ENCODE measurements at regions not wholly inside any gene's neighbourhood (a gene's known extent, or its start where the extent isn't known, plus 50 kb on each side); places are given as distances from the start of the nearest gene placed in this dataset.

DNA sequence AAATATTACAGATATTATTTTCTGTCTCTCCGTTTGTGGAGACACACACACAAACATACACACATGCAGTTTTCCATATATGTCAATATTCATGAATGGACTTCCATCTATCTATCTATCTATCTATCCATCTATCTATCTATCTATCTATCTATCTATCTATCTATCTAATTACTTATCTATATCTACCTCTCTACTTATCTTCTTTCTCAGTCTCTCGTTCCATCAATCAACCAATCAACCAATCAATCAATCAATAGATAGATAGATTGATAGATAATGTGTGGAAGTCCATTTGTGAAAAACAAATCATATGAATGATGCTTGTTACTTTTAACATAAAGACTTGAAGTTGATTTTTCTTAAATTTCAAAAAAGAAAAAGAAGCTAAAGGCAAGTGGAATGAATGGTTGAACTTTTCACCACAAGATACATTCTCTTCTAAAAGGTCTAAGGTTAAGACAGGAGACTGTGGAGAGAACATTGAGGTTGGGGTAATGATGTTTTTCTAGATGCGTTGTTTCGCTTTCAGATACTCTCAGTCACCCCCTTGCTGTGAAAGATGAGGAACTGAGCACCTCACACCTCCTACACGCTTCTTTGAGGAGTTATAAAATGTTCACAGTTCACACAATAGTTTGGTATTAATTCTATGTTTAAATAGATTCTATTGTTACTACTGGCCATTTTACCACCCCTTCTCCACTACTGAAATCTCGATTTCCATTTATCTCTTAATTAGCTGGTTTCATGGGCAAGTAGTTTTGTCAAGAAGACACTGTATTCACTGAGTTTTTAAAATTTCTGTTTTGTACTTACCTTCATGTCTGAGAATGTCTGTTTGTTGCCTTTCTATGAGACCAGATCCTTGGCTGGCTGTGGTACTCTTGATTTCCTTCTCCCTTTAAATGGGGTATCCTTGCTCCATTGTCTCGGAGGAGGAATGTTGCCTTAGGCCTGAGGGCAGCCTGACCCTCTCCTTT lies 114.1 kb downstream of the EMX2 start:
- H3K9me3 ChIP-seq (ENCODE audit: control insufficient read depth in 2 of 2, low read length in 2 of 2), result no peaks in the 10 kb centered on the region
- no peak overlapping the region for H3K4me3 ChIP-seq (ENCODE audit: low read length in 2 of 2)
- H3K27ac ChIP-seq (ENCODE audit: low read depth in 2 of 2, low read length in 2 of 2), result no peak overlapping the region
- H3K9ac ChIP-seq (ENCODE audit: low read depth in 1 of 2, low read length in 2 of 2), result no peak overlapping the region
- no peaks in the 10 kb centered on the region for H3K36me3 ChIP-seq (ENCODE audit: control insufficient read depth in 2 of 2, insufficient read depth in 2 of 2, low read length in 2 of 2)
- no peaks in the 10 kb centered on the region for H3K27me3 ChIP-seq (ENCODE audit: control insufficient read depth in 2 of 2, insufficient read depth in 2 of 2, low read length in 2 of 2)
- H3K4me1 ChIP-seq (ENCODE audit: control insufficient read depth in 2 of 2, insufficient read depth in 2 of 2, low read length in 2 of 2), result no peaks in the 10 kb centered on the region

DNA sequence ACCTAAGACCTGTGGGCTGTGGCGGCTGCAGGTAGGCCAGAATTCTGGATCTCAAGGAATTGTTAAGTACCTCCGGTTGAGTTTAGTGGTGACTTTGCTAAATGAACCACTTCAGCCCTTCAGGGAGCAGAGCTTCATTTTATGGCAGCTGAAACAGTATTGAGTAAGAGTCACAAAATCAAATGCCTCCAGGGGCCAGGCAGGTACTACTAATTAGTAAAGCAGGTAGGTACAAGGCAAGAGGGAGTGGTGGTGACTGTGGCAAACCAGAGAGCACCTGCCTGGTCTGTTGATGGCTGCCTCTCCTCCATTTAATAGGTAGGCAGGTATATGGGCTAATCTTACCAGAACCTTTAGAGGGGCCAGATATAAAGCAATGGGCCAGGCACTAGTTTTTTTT lies 118.8 kb downstream of the EMX2 start:
- Histone ChIP-seq H3K4me3 (ENCODE audit: low read length in 2 of 2) (no peak overlapping the region), H3K4me1 (ENCODE audit: control insufficient read depth in 2 of 2, insufficient read depth in 2 of 2, low read length in 2 of 2) (no peaks in the 10 kb centered on the region), H3K27me3 (ENCODE audit: control insufficient read depth in 2 of 2, insufficient read depth in 2 of 2, low read length in 2 of 2) (no peaks in the 10 kb centered on the region), H3K9me3 (ENCODE audit: control insufficient read depth in 2 of 2, low read length in 2 of 2) (no peaks in the 10 kb centered on the region), H3K36me3 (ENCODE audit: control insufficient read depth in 2 of 2, insufficient read depth in 2 of 2, low read length in 2 of 2) (no peaks in the 10 kb centered on the region), H3K9ac (ENCODE audit: low read depth in 1 of 2, low read length in 2 of 2) (no peak overlapping the region), H3K27ac (ENCODE audit: low read depth in 2 of 2, low read length in 2 of 2) (no peak overlapping the region)

DNA sequence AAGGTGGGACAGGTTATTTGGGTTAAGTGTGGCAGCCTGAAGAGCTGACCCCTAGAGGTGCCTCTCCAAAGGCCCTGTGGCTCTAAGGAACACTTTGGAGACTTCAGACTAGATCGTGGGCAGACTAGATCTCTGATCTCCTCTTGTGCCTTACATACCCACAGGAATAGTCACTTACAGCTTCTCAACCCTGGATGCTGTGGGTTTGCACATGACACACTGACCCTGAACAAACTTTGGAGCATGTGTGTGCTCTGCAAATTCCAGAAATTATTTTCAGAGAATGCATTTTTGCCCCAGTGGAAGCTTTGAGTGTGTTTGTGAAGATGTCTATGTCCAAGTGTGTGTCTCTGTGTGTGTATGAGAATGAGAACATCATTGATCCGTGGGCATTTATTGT lies 119.6 kb downstream of the EMX2 start:
- Histone ChIP-seq H3K9ac (ENCODE audit: low read depth in 1 of 2, low read length in 2 of 2) (no peak overlapping the region), H3K27ac (ENCODE audit: low read depth in 2 of 2, low read length in 2 of 2) (no peak overlapping the region), H3K4me1 (ENCODE audit: control insufficient read depth in 2 of 2, insufficient read depth in 2 of 2, low read length in 2 of 2) (no peaks in the 10 kb centered on the region), H3K27me3 (ENCODE audit: control insufficient read depth in 2 of 2, insufficient read depth in 2 of 2, low read length in 2 of 2) (no peaks in the 10 kb centered on the region), H3K4me3 (ENCODE audit: low read length in 2 of 2) (no peak overlapping the region), H3K9me3 (ENCODE audit: control insufficient read depth in 2 of 2, low read length in 2 of 2) (no peaks in the 10 kb centered on the region), H3K36me3 (ENCODE audit: control insufficient read depth in 2 of 2, insufficient read depth in 2 of 2, low read length in 2 of 2) (no peaks in the 10 kb centered on the region)

DNA sequence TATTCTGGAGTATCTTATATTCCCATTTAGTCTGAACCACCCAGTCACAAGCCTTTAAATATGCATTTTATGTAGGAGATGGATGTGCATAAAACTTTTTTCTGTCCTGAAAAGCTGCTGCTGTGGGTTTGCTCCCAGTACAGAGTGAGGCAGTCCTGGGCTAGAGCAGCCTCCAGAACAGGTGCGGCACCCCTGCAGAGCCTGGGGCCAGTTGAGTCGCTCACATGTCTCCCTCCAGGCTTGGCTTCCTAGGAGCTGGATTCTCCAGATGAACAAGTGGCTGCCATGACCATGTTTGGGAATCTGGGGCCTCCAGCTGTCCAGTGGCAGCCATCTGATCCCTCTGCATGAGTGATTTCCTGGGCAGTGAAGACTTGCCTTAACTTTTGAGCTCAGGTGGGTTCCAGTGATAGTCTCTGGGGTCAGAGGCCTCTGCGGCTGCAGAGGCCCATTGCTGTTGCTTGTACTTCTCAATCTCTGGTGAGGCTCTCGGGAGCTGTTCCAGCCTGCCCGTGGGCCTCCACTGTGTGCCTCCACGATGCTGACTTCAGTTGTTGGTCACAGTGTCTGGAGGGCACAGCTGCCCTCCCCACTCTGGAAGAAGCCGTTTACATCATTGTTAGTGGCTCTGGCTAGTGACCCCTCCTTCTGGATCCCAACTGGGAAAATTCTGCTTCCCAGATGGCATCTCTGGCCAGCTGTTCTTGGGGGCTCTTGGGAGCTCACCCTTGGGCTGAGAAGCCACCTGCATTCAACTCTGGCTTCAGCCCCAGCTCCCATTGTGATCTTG lies 120.4 kb downstream of the EMX2 start:
- Histone ChIP-seq H3K4me1 (ENCODE audit: control insufficient read depth in 2 of 2, insufficient read depth in 2 of 2, low read length in 2 of 2) (no peaks in the 10 kb centered on the region), H3K27ac (ENCODE audit: low read depth in 2 of 2, low read length in 2 of 2) (no peak overlapping the region), H3K9ac (ENCODE audit: low read depth in 1 of 2, low read length in 2 of 2) (no peak overlapping the region), H3K9me3 (ENCODE audit: control insufficient read depth in 2 of 2, low read length in 2 of 2) (no peaks in the 10 kb centered on the region), H3K4me3 (ENCODE audit: low read length in 2 of 2) (no peak overlapping the region), H3K36me3 (ENCODE audit: control insufficient read depth in 2 of 2, insufficient read depth in 2 of 2, low read length in 2 of 2) (no peaks in the 10 kb centered on the region), H3K27me3 (ENCODE audit: control insufficient read depth in 2 of 2, insufficient read depth in 2 of 2, low read length in 2 of 2) (no peaks in the 10 kb centered on the region)

DNA sequence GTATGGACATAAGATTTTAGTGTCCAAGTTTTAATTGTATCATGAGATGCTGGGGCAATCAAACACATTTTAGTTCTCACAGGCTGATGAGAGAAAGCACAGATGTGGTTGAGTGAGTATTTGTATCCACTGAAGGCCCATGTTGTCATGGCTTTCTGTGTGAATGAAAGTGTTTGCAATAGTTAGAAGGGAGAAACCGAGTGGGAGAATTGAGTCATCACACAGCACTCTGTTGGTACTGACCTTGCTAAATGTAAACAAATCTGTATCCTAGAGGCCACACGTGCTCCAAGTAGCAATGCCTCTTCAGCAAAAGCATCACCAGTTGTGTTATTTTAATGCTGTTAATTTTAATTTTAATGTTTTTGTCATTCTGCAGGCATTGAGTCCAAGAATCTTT lies 121.2 kb downstream of the EMX2 start:
- H3K36me3 ChIP-seq (ENCODE audit: control insufficient read depth in 2 of 2, insufficient read depth in 2 of 2, low read length in 2 of 2), result no peaks in the 10 kb centered on the region
- H3K4me3 ChIP-seq (ENCODE audit: low read length in 2 of 2), result no peak overlapping the region
- H3K27ac ChIP-seq (ENCODE audit: low read depth in 2 of 2, low read length in 2 of 2), result no peak overlapping the region

DNA sequence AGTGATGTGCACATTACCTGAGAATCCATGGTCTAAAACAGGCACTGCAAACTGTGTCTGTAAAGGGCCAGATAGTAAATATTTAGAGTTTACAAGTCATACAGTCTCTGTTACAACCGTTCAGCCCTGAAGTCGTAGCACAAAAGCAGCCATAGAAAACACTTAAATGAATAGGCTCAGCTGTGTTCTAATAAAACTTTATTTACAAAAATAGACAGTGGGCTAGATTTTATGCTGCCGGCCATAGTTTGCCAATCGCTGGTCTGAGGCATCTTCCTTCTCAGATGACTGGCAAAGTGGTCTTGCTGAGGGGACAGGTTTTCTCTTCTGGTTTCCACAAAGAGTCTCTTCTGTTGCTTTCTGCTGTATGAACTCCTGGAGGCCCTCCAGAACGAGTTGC lies 121.7 kb downstream of the EMX2 start:
- Histone ChIP-seq H3K9ac (ENCODE audit: low read depth in 1 of 2, low read length in 2 of 2) (no peak overlapping the region), H3K27ac (ENCODE audit: low read depth in 2 of 2, low read length in 2 of 2) (no peak overlapping the region), H3K36me3 (ENCODE audit: control insufficient read depth in 2 of 2, insufficient read depth in 2 of 2, low read length in 2 of 2) (no peaks in the 10 kb centered on the region), H3K4me1 (ENCODE audit: control insufficient read depth in 2 of 2, insufficient read depth in 2 of 2, low read length in 2 of 2) (no peaks in the 10 kb centered on the region), H3K9me3 (ENCODE audit: control insufficient read depth in 2 of 2, low read length in 2 of 2) (no peaks in the 10 kb centered on the region), H3K4me3 (ENCODE audit: low read length in 2 of 2) (no peak overlapping the region), H3K27me3 (ENCODE audit: control insufficient read depth in 2 of 2, insufficient read depth in 2 of 2, low read length in 2 of 2) (no peaks in the 10 kb centered on the region)

More for the DNA sequence above, 121.2 kb downstream of the EMX2 start:
- H3K9ac ChIP-seq (ENCODE audit: low read depth in 1 of 2, low read length in 2 of 2), result no peak overlapping the region
- H3K9me3 ChIP-seq (ENCODE audit: control insufficient read depth in 2 of 2, low read length in 2 of 2), result no peaks in the 10 kb centered on the region
- H3K4me1 ChIP-seq (ENCODE audit: control insufficient read depth in 2 of 2, insufficient read depth in 2 of 2, low read length in 2 of 2), result no peaks in the 10 kb centered on the region
- H3K27me3 ChIP-seq (ENCODE audit: control insufficient read depth in 2 of 2, insufficient read depth in 2 of 2, low read length in 2 of 2), result no peaks in the 10 kb centered on the region

DNA sequence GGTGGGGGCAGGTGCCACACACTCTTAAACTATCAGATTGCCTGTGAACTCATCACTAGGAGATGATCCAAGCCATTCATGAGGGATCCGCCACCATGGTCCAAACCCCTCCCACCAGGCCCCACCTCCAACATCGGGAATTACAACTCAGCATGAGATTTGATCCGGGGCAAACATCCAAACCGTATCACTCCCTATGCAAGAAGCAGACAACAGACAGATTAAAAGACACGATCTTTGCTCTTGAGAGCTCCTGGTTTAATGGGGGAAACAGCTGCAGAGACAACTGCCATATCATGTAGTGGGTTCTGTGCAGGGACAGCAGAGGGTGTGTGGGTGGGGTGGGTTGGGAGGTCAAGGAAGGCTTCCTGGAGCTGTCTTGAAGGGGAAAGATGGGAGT lies 123.6 kb downstream of the EMX2 start:
- no peaks in the 10 kb centered on the region for H3K36me3 ChIP-seq (ENCODE audit: control insufficient read depth in 2 of 2, insufficient read depth in 2 of 2, low read length in 2 of 2)
- no peaks in the 10 kb centered on the region for H3K27me3 ChIP-seq (ENCODE audit: control insufficient read depth in 2 of 2, insufficient read depth in 2 of 2, low read length in 2 of 2)
- H3K9ac ChIP-seq (ENCODE audit: low read depth in 1 of 2, low read length in 2 of 2), result no peak overlapping the region
- H3K27ac ChIP-seq (ENCODE audit: low read depth in 2 of 2, low read length in 2 of 2), result no peak overlapping the region
- no peak overlapping the region for H3K4me3 ChIP-seq (ENCODE audit: low read length in 2 of 2)
- no peaks in the 10 kb centered on the region for H3K9me3 ChIP-seq (ENCODE audit: control insufficient read depth in 2 of 2, low read length in 2 of 2)
- no peaks in the 10 kb centered on the region for H3K4me1 ChIP-seq (ENCODE audit: control insufficient read depth in 2 of 2, insufficient read depth in 2 of 2, low read length in 2 of 2)

DNA sequence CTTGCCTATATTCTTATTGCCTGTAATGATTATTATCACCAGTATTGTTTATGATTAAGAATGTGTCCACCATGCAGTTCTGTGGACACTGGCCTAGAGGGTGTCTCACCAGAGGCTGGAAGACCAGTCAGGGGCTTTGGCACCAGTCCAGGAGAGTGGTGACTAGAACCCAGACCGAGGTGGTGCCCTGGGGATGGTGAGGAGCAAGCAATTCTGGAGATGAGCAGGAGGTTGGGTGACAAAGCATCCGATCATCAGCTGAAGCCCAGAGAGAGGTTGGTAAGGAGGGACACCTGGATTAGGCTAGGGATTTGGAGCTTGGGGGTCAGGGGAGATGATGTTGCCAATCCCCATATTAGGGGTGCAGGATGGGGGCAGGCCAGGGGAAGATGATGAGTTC lies 124.4 kb downstream of the EMX2 start:
- Histone ChIP-seq H3K36me3 (ENCODE audit: control insufficient read depth in 2 of 2, insufficient read depth in 2 of 2, low read length in 2 of 2) (no peaks in the 10 kb centered on the region), H3K4me3 (ENCODE audit: low read length in 2 of 2) (no peak overlapping the region), H3K4me1 (ENCODE audit: control insufficient read depth in 2 of 2, insufficient read depth in 2 of 2, low read length in 2 of 2) (no peaks in the 10 kb centered on the region)

DNA sequence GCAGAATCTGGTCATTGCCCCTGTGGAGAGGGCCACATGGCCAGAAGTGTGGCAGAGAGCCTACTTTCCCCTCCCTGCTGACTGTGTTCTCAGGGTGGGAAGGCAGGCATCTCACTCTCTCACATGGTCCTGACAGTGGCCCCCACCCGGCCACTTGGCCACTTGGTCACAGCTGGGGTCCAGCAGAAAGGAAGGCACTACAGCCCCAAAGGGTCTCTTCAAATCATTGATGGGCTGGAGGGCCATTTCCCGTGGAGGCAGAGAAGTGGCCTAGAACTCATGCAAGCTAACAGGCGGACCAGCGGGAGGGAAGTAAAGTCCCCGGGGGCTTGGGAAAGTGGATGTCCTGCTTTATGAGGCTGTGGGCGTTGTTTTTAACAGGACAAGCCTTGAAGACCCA lies 125.3 kb downstream of the EMX2 start:
- Histone ChIP-seq H3K4me1 (ENCODE audit: control insufficient read depth in 2 of 2, insufficient read depth in 2 of 2, low read length in 2 of 2) (no peaks in the 10 kb centered on the region), H3K27ac (ENCODE audit: low read depth in 2 of 2, low read length in 2 of 2) (no peak overlapping the region), H3K9ac (ENCODE audit: low read depth in 1 of 2, low read length in 2 of 2) (no peak overlapping the region), H3K27me3 (ENCODE audit: control insufficient read depth in 2 of 2, insufficient read depth in 2 of 2, low read length in 2 of 2) (no peaks in the 10 kb centered on the region), H3K9me3 (ENCODE audit: control insufficient read depth in 2 of 2, low read length in 2 of 2) (no peaks in the 10 kb centered on the region), H3K4me3 (ENCODE audit: low read length in 2 of 2) (no peak overlapping the region), H3K36me3 (ENCODE audit: control insufficient read depth in 2 of 2, insufficient read depth in 2 of 2, low read length in 2 of 2) (no peaks in the 10 kb centered on the region)

More for the DNA sequence above, 124.4 kb downstream of the EMX2 start:
- Histone ChIP-seq H3K9ac (ENCODE audit: low read depth in 1 of 2, low read length in 2 of 2) (no peak overlapping the region), H3K27ac (ENCODE audit: low read depth in 2 of 2, low read length in 2 of 2) (no peak overlapping the region), H3K27me3 (ENCODE audit: control insufficient read depth in 2 of 2, insufficient read depth in 2 of 2, low read length in 2 of 2) (no peaks in the 10 kb centered on the region), H3K9me3 (ENCODE audit: control insufficient read depth in 2 of 2, low read length in 2 of 2) (no peaks in the 10 kb centered on the region)

DNA sequence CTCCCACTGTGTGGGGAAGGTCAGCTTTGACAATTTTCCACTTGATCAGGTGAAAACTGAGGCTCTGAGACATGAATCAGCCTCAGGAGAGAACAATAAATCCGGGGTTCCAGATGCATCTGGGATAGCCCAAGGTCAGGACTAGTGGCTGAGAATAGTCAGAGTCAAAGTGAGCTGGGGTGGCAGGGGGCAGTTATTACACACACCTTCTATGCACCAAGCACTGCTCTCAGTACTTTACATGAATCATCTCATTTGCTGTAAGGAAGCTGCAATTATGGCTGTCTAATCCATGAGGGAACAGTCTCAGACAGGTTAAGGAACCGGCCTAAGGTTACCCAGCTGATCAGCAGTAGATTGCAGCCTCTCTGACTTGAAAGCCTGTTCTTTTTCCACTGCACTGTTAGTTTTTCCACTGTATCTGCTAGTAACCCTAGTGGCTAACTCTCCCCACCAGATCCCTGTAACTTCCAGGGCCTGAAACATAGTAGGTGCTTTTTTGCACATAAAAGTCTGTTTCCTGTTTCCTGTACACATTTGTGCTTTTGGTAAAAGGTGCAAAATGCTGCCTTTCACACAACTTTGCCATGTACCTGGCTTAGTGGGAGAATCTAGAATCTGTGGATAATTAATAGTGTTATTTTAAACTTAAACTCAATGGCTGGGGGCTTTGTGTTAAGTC lies 125.9 kb downstream of the EMX2 start:
- no peaks in the 10 kb centered on the region for H3K9me3 ChIP-seq (ENCODE audit: control insufficient read depth in 2 of 2, low read length in 2 of 2)
- no peak overlapping the region for H3K27ac ChIP-seq (ENCODE audit: low read depth in 2 of 2, low read length in 2 of 2)
- no peaks in the 10 kb centered on the region for H3K4me1 ChIP-seq (ENCODE audit: control insufficient read depth in 2 of 2, insufficient read depth in 2 of 2, low read length in 2 of 2)
- no peak overlapping the region for H3K9ac ChIP-seq (ENCODE audit: low read depth in 1 of 2, low read length in 2 of 2)
- no peak overlapping the region for H3K4me3 ChIP-seq (ENCODE audit: low read length in 2 of 2)
- no peaks in the 10 kb centered on the region for H3K36me3 ChIP-seq (ENCODE audit: control insufficient read depth in 2 of 2, insufficient read depth in 2 of 2, low read length in 2 of 2)
- no peaks in the 10 kb centered on the region for H3K27me3 ChIP-seq (ENCODE audit: control insufficient read depth in 2 of 2, insufficient read depth in 2 of 2, low read length in 2 of 2)

All from mucosa of rectum (tissue), 2 donors.